Activated CD4-positive, alpha-beta T cell treated with anti-CD3 and anti-CD28 coated beads, Interleukin-2, amount 50 U/mL, for 24 hours (primary cell): ENCODE measurements at regions not wholly inside any gene's neighbourhood (a gene's known extent, or its start where the extent isn't known, plus 50 kb on each side); places are given as distances from the start of the nearest gene placed in this dataset.
"Not testable (repeated sequence)": the region's sequence is repeated elsewhere in the genome, so short reads cannot be mapped to it uniquely, and the experiment has no call there.

Experiments
- DNase-seq, 2 donors: peaks; one replicate each; pipeline ENCODE4 v3.0.0-alpha.2; 2020; ENCODE audit warnings: low read depth in 1 of 2, low spot score in 1 of 2

DNA sequence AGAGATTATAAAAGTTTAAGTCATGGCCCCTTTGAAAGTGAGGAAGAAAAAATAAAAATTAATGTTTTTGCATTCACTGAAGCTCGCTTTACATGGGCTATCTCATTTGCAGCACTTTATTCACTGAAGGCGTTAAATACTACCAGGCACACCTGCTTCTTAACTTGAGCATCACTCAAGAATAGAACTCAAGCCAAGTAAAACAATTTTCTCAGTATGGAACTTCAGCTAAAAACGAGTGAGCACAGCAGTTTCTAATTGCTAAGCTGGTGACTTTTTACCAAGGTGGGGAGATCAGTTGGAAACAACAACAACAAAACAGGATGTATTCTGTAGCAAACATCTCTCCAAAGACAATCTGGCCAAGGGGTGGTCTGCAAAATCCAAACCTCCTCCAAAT lies 405.6 kb downstream of the RAB38 start:
- no peak for DNase-seq

GRCh38 chr11:87767615-87768014 lies 407.6 kb downstream of the RAB38 start:
- no peak for DNase-seq

GRCh38 chr11:87764075-87764474 lies 411.2 kb downstream of the RAB38 start:
- not testable (repeated sequence) for DNase-seq

DNA sequence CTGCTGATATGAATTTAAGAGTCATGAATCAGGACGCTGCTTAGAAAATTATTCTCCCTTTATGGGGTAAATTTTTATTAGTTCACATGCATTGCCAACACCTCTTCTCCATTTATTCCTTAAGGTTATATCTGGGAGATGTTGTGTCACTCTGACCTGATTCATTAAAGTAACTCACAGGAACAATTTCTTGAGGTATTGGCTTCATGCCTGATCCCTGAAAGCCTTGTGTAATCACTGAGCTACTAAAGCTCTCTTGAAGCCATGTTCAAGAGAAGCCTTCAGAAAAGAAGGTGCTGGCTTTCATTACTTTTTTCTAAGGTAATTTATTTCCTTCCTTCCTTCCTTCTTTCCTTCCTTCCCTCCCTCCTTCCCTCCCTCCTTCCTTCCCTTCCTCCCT lies 420.6 kb downstream of the RAB38 start:
- DNase-seq = no peak

- no peak for DNase-seq
These were observed 422.1 kb downstream of the RAB38 start for GRCh38 chr11:87753143-87753542.

DNA sequence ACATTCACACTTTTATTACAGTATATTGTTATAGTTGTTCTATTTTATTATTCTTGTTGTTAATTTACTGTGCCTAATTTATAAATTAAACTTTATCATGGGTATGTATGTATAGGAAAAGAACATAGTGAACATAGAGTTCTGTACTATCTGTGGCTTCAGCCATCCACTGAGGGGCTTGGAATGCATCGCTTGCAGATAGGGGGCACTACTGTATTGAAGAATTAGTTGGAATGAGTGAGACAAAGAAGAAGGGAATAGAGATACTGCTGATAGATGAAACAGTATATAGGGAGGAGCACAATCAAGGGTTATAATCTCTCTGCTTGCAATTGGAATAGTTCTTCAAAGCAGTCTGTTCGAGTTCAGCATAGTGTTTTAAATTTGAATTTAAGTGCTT lies 432.2 kb downstream of the RAB38 start:
- no peak for DNase-seq

- DNase-seq = no peak
These were observed 434.3 kb downstream of the RAB38 start for GRCh38 chr11:87740968-87741367.

- no peak for DNase-seq
These were observed 434.8 kb downstream of the RAB38 start for GRCh38 chr11:87740451-87740850.

GRCh38 chr11:87739766-87740165 lies 435.5 kb downstream of the RAB38 start:
- no peak for DNase-seq

DNA sequence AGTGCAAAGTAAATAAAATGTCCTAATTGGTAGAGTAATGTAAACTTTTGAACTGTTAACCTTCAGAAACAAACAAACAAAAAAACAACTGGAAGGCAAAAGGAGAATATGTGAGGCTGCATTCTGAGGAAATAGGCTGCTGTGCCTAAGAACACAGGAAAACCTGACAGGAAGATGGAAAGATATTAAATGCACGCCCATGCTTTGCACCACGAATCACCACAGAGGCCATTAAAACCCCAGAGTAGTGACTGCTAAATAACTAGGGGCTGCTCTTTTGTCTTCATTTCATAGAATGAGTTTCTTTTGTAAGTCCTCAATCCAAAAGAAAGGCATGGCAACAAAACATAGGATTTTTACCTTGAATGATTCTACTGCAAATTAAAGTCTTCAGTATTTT lies 436.0 kb downstream of the RAB38 start:
- no peak for DNase-seq

- no peak for DNase-seq
These were observed 438.3 kb downstream of the RAB38 start for GRCh38 chr11:87736928-87737327.

GRCh38 chr11:87726506-87726905 lies 448.7 kb downstream of the RAB38 start:
- DNase-seq = no peak

DNA sequence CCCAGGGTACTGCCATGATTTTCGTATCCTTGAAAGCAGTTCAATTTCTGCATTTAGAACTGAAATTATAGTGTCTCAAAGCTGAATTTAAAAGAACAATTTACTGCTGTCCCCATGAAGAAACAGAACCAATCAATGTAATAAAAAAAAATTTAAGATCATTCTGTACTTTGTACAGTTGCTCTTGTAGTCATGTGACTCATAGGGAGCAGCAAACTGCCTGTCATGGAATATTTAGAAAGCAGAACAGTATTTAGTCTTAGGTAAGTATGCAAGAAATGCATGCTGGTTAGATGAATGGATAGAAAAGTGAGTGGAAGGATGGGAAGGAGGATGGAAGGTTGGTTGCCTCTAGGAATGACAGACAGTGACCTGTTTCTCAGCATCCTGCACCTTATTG lies 450.9 kb downstream of the RAB38 start:
- DNase-seq = no peak

DNA sequence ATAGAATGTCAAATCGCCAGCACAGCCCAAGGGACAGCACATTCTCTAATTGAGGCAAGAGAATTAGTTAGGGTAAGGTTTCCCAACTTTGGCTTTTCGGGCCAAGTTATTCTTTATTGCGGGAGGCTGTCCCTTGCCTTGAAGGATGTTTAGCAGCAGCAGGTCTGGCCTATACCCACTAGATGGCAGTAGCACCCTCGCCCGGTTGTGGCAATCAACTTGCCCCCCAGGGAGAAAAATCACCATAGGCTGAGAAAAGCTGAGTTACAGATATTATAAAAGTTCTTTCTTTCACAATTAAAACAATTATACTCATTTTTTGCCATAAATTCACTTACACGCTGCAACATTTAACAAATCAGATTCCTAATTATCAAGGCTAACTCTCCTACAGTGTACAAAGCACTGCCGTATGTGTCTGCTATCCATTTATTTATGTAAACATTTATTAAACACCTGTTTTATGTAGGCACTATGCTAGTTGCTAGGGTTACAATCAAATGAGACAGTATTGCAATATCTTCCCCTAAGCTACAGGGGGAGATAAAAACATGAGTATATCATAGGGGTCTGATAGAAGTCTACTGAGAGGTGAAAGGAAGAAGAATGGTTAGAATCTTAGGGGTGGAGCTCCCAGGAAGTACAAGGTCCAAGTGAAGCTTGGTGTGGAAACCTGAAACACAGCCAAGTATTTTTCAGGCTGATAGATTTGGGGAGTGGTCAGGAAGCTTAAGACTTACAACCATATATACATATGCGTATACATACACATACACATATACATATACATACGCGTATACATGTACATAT lies 452.3 kb downstream of the RAB38 start:
- no peak for DNase-seq

GRCh38 chr11:87719326-87720073 lies 455.7 kb downstream of the RAB38 start:
- DNase-seq = no peak

DNA sequence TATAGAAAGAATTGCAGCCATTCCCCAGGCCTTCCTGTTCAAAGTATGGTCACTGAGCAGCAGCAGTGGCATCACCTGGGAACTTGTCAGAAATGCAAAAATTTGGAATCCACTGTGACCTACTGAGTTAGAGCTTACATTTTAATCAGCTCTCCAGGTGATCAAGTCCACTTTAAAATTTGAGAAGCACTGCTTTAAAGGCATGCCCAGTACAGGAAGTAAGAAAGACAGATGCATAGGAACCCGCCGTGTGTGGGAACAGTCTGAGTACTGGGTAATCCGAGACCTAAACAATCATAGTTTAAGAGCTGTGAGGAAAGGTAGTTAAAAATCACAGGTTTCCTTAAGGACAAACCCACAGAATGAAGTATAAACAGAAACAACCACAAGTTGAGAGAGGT lies 462.4 kb downstream of the RAB38 start:
- no peak for DNase-seq

DNA sequence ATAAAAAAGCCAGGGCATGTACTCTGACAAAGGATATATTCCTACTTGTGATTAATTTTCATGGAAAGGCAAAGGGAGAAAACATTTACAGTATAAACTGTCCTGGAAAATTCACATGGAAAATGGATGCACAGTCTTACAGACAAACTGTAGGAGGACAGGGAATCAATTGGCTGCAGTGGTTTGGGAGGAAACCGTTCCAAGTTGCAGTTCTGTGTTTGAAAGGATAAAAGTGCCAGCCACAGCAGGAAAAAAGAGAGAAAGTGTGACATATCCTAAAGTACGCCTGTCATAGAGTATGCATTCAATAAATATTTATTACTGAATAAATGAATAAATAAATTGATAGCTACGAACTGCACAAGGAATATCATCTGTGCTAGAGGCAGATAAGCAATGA lies 462.9 kb downstream of the RAB38 start:
- no peak for DNase-seq

DNA sequence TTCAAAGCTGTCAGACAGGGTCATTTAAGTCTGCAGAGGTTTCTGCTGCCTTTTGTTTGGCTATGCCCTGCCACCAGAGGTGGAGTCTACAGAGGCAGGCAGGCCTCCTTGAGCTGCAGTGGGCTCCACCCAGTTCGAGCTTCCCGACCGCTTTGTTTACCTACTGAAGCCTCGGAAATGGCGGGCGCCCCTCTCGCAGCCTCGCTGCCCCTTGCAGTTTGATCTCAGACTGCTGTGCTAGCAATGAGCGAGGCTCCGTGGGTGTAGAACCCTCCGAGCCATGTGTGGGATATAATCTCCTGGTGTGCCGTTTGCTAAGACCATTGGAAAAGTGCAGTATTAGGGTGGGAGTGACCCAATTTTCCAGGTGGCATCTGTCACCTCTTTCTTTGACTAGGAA lies 471.7 kb downstream of the RAB38 start:
- not testable (repeated sequence) for DNase-seq

- no peak for DNase-seq
These were observed 499.2 kb downstream of the RAB38 start for GRCh38 chr11:87675993-87676392.

- no peak for DNase-seq
These were observed 508.5 kb downstream of the RAB38 start for GRCh38 chr11:87666730-87667129.

DNA sequence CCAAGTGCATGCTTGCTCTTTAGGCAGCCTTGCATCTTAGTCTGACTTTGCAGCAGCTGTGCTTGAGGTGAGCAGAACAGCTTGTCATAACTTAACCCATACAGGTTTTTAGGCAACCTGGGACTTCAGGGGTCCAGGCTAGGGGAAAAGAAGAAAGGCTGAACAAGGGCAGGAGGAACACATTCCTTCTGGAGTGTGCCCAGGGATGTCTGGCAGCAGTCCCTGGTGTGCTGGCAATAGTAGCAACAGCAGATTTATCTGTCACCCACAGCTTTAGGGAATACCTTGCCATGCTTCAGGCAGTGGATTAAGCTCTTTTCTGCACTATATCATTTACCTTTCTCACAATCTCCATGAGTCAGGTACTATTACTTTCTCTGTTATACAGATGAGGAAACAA lies 513.0 kb downstream of the RAB38 start:
- no peak for DNase-seq

GRCh38 chr11:87660926-87661660 lies 514.1 kb downstream of the RAB38 start:
- DNase-seq = no peak
